Adrenal gland (tissue), 5 donors: ENCODE measurements at regions not wholly inside any gene's neighbourhood (a gene's known extent, or its start where the extent isn't known, plus 50 kb on each side); places are given as distances from the start of the nearest gene placed in this dataset.

ENCODE experiments used
- CTCF ChIP-seq, 6 experiments: fragments of 450-650 bp in 4 of 6; fragments of 200-600 bp in 2 of 6; sonication (generic) in 1 of 6; IDR thresholded peaks; 1 replicate in 5 of 6; 2 replicates in 1 of 6; pipeline versions ENCODE4 v1.5.1 to v1.8.0; 2016 to 2021; ENCODE audit warnings: antibody characterized with exemption in 6 of 6, mild to moderate bottlenecking in 2 of 6, moderate library complexity in 1 of 6
- POLR2A ChIP-seq, 2 donors: fragments of 450-650 bp; IDR thresholded peaks; one replicate each; pipeline ENCODE4 v1.6.1; 2017; ENCODE audit warnings: antibody characterized with exemption in 2 of 2, mild to moderate bottlenecking in 2 of 2, moderate library complexity in 1 of 2
- donor health status: DM: no; HTN: no; CAD: no.

GRCh38 chr1:198903203-198903602 lies 264.4 kb downstream of the PTPRC start:
- TF ChIP-seq CTCF (IDR thresholded peaks at IDR 0.05) (no peak), POLR2A (IDR thresholded peaks at IDR 0.05) (no peak)
